ENCODE measurements at regions not wholly inside any gene's neighbourhood (a gene's known extent, or its start where the extent isn't known, plus 50 kb on each side); places are given as distances from the start of the nearest gene placed in this dataset.

- TF ChIP-seq CTCF (IDR thresholded peaks at IDR 0.05): no peak
- TF ChIP-seq EP300 (IDR thresholded peaks at IDR 0.05): no peak
- TF ChIP-seq POLR2A (IDR thresholded peaks at IDR 0.05): no peak
These were observed 446.8 kb upstream of the DCN start for GRCh38 chr12:91629440-91629839.
